Heart right ventricle (tissue), 16 donors: ENCODE measurements at regions not wholly inside any gene's neighbourhood (a gene's known extent, or its start where the extent isn't known, plus 50 kb on each side); places are given as distances from the start of the nearest gene placed in this dataset.

Experiments used
- ATAC-seq, 8 donors: fragments of 200-7000 bp; cut with Tn5 transposase; one replicate each; pipeline ENCODE4 v1.9.1; 2020; ENCODE audit warnings: mild to moderate bottlenecking in 8 of 8, moderate library complexity in 8 of 8, moderate number of reproducible peaks in 1 of 8
- DNase-seq, 2 donors: peaks; one replicate each; pipeline ENCODE4 v3.0.0-alpha.2; 2020
- H3K27ac ChIP-seq, 10 donors: fragments of 200-600 bp; sonication (generic) in 2 of 10; one replicate each; pipeline versions ENCODE4 v1.5.0 to v1.8.0; 2020 to 2022; ENCODE audit warnings: mild to moderate bottlenecking in 3 of 10
- H3K27me3 ChIP-seq, 7 donors: fragments of 200-600 bp; one replicate each; pipeline ENCODE4 v1.8.0; 2021 to 2022; ENCODE audit warnings: mild to moderate bottlenecking in 2 of 7
- H3K36me3 ChIP-seq, 9 donors: fragments of 200-600 bp; sonication (generic) in 1 of 9; one replicate each; pipeline versions ENCODE4 v1.5.0 to v1.8.0; 2020 to 2022; ENCODE audit warnings: mild to moderate bottlenecking in 2 of 9
- H3K4me1 ChIP-seq, 9 donors: fragments of 200-600 bp; sonication (generic) in 1 of 9; one replicate each; pipeline versions ENCODE4 v1.5.0 to v1.8.0; 2020 to 2022; ENCODE audit warnings: mild to moderate bottlenecking in 4 of 9
- H3K4me3 ChIP-seq, 10 donors: fragments of 200-600 bp; sonication (generic) in 2 of 10; one replicate each; pipeline versions ENCODE4 v1.5.0 to v1.8.0; 2020 to 2022; ENCODE audit warnings: mild to moderate bottlenecking in 7 of 10, moderate library complexity in 2 of 10
- H3K9me3 ChIP-seq, 11 donors: fragments of 200-600 bp in 10 of 11; sonication (generic) in 2 of 11; one replicate each; pipeline versions ENCODE4 v1.5.0 to v1.8.0; 2013 to 2022; ENCODE audit warnings: mild to moderate bottlenecking in 2 of 11, control low read depth in 1 of 11, moderate library complexity in 1 of 11
- WGBS, 2 donors: extraction: QIAGEN DNeasy Blood & Tissue Kit; methylation state at CpG; one replicate each; pipeline ENCODE4 v1.1.7; 2013; ENCODE audit warnings: inconsistent platforms in 1 of 2; 5-methylcytosine and 5-hydroxymethylcytosine counted together
- intact Hi-C, 10 donors: fragments of 100-400 bp; cut with DNase I; formaldehyde crosslinking; loops; one replicate each; pipeline versions ENCODE4 v1.11.1 to v1.14.2; 2022
- TF ChIP-seq, protein P1 (sequence below), 9 donors: fragments of 200-600 bp; sonication (generic) in 2 of 9; IDR thresholded peaks; one replicate each; pipeline versions ENCODE4 v1.5.0 to v1.8.0; 2021 to 2022; ENCODE audit warnings: antibody characterized with exemption in 9 of 9, mild to moderate bottlenecking in 5 of 9, moderate library complexity in 1 of 9
- donor health status: Arrhythmogenic right ventricular cardiomyopathy.
- donor health status: ischemic (EF 13 %, LVEDD 7.1; RV severe dilation, severe dysfunction).
- donor health status: healthy with polysubstance abuse.
- donor health status: DM: no; HTN: yes; CAD: no.
- donor health status: DM: no; HTN: no; CAD: no.
- donor health status: ischemic (EF 25% LVEDD 6.9; RV normal size, moderate dysfunction).
- donor health status: ischemic (EF 25% LVEDD 5.7; RV mildly dilated, moderate dysfunction).
- donor health status: healthy.
- donor health status: DM: yes; HTN: yes; CAD: no.
- donor health status: Ischemic cardiomyopathy.
- donor health status: ischemic (EF 35%, LVEDD 5.7; RV mildly dilated, moderate dysfunction).
- donor health status: nonischemic (EF 11% LVEDD 7.7; RV severe dilation, severe dysfunction).
- donor health status: DM: yes; HTN: yes; CAD: no.
- donor health status: PGD.
- donor health status: ischemic (EF 29% LVEDD 5.4; RV normal size, mild dysfunction).
- donor health status: nonischemic (EF 23%, LVEDD 6.1; RV moderate dilation, normal function).

DNA sequence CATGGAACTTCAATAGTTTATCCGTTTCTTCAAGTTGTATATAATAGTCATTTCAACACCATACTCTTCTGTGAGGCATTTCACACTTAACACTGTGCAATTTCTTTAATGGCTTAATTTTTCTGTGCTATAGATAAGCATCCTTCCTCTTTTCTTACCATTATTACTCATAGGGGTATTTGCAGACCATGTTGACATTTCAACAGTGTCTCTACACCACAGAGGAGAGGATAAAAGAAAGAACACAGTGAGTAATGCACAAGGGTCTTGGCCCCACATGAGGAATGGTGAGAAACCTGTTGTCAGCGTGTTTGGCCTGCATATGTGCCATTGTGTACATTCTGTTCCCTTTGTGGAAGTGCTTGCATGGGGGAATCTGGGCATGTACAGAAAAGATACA lies 421.5 kb upstream of the MDGA2 start:
- no peaks in the 10 kb centered on the region for H3K36me3 ChIP-seq
- H3K4me1 ChIP-seq, result no peaks in the 10 kb centered on the region
- no peak overlapping the region for H3K27ac ChIP-seq
- WGBS, 2 donors, result 77 to 78% methylated on average over 2 of the region's 2 CpGs
- H3K4me3 ChIP-seq, result no peak overlapping the region
- no peaks in the 10 kb centered on the region for H3K27me3 ChIP-seq
- DNase-seq (no peak), ATAC-seq (no peak)
- H3K9me3 ChIP-seq, result peaks cover 0 to 45% (median 6%) of the 10 kb centered on the region in 11 donors
- intact Hi-C loops, result loop anchor here in 1 of 10 donors (5.0 kb wide), 1 partner anchor 40 kb away; no protein-coding TSS in a partner anchor
- TF ChIP-seq, protein P1, sequence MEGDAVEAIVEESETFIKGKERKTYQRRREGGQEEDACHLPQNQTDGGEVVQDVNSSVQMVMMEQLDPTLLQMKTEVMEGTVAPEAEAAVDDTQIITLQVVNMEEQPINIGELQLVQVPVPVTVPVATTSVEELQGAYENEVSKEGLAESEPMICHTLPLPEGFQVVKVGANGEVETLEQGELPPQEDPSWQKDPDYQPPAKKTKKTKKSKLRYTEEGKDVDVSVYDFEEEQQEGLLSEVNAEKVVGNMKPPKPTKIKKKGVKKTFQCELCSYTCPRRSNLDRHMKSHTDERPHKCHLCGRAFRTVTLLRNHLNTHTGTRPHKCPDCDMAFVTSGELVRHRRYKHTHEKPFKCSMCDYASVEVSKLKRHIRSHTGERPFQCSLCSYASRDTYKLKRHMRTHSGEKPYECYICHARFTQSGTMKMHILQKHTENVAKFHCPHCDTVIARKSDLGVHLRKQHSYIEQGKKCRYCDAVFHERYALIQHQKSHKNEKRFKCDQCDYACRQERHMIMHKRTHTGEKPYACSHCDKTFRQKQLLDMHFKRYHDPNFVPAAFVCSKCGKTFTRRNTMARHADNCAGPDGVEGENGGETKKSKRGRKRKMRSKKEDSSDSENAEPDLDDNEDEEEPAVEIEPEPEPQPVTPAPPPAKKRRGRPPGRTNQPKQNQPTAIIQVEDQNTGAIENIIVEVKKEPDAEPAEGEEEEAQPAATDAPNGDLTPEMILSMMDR (IDR thresholded peaks at IDR 0.05), result no peak

DNA sequence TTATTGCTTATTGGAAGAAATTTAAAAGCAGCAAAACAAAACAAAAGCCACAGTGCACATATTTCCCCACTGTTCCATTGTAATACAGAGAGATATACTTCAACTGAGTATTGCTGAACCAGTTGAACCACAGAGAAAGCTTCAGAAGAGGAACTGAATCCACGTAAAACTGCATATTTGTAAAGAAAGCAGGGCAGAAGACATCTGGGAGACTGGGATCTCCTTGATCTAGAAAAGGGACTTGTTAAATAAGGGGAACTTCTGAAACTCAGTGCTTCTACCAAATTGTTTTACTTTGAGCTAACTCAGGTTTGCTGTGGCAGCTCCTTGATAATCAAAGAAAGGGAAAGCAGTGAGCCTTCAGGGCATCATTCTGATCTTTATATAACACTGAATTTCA lies 411.1 kb upstream of the MDGA2 start:
- intact Hi-C loops, result no loop called here
- TF ChIP-seq, protein P1 (IDR thresholded peaks at IDR 0.05), result no peak
- WGBS, 2 donors, result 39 to 80% methylated on average over 1 of the region's 1 CpG

DNA sequence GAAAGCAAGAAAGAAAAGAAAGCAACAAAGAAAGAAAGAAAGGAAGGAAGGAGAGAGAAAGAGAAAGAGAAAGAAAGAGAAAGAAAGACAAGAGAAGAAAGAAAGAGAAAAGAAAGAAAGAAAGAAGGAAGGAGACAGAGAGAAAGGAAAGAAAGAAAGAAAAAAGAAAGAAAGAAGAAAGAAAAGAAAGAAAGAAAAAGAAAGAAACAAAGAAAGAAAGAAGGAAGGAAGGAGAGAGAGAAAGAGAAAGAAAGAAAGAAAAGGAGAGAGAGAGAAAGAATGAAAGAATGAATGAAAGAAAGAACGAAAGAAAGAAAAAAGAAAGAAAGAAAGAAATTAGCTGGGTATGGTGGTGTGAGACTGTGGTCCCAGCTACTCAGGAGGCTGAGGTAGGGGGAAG lies 400.1 kb upstream of the MDGA2 start:
- Histone ChIP-seq H3K27ac (no peak overlapping the region), H3K4me3 (no peak overlapping the region), H3K27me3 (no peaks in the 10 kb centered on the region), H3K4me1 (no peaks in the 10 kb centered on the region), H3K36me3 (no peaks in the 10 kb centered on the region), H3K9me3 (peaks cover 0 to 5% (median 0%) of the 10 kb centered on the region in 11 donors)
- DNase-seq, result no peak
- TF ChIP-seq, protein P1 (IDR thresholded peaks at IDR 0.05), result no peak
- 85 to 90% methylated on average over 1 of the region's 1 CpG for WGBS, 2 donors
- no peak for ATAC-seq
- intact Hi-C loops, result no loop called here

More for the DNA sequence above, 411.1 kb upstream of the MDGA2 start:
- no peaks in the 10 kb centered on the region for H3K4me1 ChIP-seq
- DNase-seq, result no peak
- no peak for ATAC-seq
- peaks cover 0 to 4% (median 0%) of the 10 kb centered on the region in 11 donors for H3K9me3 ChIP-seq
- no peak overlapping the region for H3K27ac ChIP-seq
- H3K27me3 ChIP-seq, result no peaks in the 10 kb centered on the region
- no peaks in the 10 kb centered on the region for H3K36me3 ChIP-seq
- no peak overlapping the region for H3K4me3 ChIP-seq

DNA sequence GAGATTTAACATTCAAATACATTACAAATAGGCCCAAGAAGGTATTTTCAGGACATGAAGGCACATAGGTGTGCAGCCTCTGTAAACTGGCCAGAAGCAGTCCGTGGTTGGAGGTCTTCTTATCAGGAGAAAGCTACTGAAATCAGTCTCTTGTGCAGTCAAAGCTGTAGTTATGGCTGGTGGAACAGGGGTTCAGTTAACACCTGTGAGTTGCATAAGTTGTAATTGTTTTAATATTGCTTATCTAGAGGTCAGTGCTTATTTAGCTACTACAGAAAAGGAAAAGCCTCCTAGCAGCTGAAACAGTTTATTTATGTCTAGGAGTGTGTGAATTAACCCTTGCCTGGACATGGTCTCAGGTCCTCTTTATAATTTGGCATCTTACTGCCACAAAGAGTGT lies 377.6 kb upstream of the MDGA2 start:
- TF ChIP-seq, protein P1 (IDR thresholded peaks at IDR 0.05), result no peak
- 4 to 16% methylated on average over 1 of the region's 1 CpG for WGBS, 2 donors
- Histone ChIP-seq H3K4me1 (no peaks in the 10 kb centered on the region), H3K4me3 (no peak overlapping the region), H3K9me3 (peaks cover 0 to 7% (median 0%) of the 10 kb centered on the region in 11 donors), H3K36me3 (no peaks in the 10 kb centered on the region), H3K27ac (no peak overlapping the region), H3K27me3 (no peaks in the 10 kb centered on the region)
- ATAC-seq (no peak), DNase-seq (no peak)
- intact Hi-C loops, result no loop called here
